ENCODE measurements at regions not wholly inside any gene's neighbourhood (a gene's known extent, or its start where the extent isn't known, plus 50 kb on each side); places are given as distances from the start of the nearest gene placed in this dataset.

DNA sequence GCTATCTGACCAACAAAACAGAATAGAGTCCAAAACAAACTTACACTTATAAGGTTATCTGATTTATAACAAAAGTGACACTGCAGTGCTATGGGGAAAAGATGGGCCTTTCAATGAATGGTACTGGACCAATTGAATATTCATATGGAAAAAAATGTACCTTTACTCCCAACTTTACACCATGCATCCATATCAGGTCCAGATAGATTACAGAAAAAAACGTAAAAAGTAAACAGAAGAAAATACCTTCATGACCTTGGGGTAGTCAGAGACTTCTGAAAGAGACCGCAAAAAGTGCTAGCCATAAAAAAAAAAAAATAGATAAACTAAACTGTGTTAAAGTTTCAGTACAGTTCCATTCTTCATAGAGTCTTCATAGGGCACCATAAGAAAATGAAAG, 308.3 kb downstream of the GXYLT1 start:
- H3K36me3 ChIP-seq (ENCODE audit: control insufficient read depth in 2 of 2, insufficient read depth in 2 of 2, low read length in 1 of 2): no peaks in the 10 kb centered on the region
- no TSS peak for BruUV-seq (replicated peaks)
- no peaks in the 10 kb centered on the region for H3K9me3 ChIP-seq (replicated peaks; ENCODE audit: control insufficient read depth, insufficient read depth, low read length)
- no peaks in the 10 kb centered on the region for H3K27me3 ChIP-seq (replicated peaks in 1 of 2; ENCODE audit: control insufficient read depth in 2 of 2, insufficient read depth in 2 of 2, low read length in 1 of 2)
- ATAC-seq (no peak), FAIRE-seq (no peak), DNase-seq (ENCODE audit: low read depth, low spot score) (no peak)
- WGBS (ENCODE audit: insufficient coverage, insufficient replicate concordance, low lambda C conversion rate, missing lambda C conversion rate): 44% methylated on average over 2 of the region's 2 CpGs
- no peak overlapping the region for H3K4me3 ChIP-seq
- no peak overlapping the region for H3K9ac ChIP-seq (ENCODE audit: control insufficient read depth, insufficient read depth, low read length)
- ChIA-PET POLR2A (no interaction called here), CTCF (no interaction called here), RAD21 (ENCODE audit: unreplicated experiment) (no interaction called here), SMC1A (ENCODE audit: uncharacterized antibody, unreplicated experiment) (no interaction called here)
- in situ Hi-C loops (cut with MboI) (no loop called here), intact Hi-C loops (cut with micrococcal nuclease; ENCODE audit: unreplicated experiment) (no loop called here)
- TF ChIP-seq, protein P1, sequence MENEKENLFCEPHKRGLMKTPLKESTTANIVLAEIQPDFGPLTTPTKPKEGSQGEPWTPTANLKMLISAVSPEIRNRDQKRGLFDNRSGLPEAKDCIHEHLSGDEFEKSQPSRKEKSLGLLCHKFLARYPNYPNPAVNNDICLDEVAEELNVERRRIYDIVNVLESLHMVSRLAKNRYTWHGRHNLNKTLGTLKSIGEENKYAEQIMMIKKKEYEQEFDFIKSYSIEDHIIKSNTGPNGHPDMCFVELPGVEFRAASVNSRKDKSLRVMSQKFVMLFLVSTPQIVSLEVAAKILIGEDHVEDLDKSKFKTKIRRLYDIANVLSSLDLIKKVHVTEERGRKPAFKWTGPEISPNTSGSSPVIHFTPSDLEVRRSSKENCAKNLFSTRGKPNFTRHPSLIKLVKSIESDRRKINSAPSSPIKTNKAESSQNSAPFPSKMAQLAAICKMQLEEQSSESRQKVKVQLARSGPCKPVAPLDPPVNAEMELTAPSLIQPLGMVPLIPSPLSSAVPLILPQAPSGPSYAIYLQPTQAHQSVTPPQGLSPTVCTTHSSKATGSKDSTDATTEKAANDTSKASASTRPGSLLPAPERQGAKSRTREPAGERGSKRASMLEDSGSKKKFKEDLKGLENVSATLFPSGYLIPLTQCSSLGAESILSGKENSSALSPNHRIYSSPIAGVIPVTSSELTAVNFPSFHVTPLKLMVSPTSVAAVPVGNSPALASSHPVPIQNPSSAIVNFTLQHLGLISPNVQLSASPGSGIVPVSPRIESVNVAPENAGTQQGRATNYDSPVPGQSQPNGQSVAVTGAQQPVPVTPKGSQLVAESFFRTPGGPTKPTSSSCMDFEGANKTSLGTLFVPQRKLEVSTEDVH (IDR thresholded peaks at IDR 0.05; ENCODE audit: low read depth, partially characterized antibody): no peak
- TF ChIP-seq, protein P2, sequence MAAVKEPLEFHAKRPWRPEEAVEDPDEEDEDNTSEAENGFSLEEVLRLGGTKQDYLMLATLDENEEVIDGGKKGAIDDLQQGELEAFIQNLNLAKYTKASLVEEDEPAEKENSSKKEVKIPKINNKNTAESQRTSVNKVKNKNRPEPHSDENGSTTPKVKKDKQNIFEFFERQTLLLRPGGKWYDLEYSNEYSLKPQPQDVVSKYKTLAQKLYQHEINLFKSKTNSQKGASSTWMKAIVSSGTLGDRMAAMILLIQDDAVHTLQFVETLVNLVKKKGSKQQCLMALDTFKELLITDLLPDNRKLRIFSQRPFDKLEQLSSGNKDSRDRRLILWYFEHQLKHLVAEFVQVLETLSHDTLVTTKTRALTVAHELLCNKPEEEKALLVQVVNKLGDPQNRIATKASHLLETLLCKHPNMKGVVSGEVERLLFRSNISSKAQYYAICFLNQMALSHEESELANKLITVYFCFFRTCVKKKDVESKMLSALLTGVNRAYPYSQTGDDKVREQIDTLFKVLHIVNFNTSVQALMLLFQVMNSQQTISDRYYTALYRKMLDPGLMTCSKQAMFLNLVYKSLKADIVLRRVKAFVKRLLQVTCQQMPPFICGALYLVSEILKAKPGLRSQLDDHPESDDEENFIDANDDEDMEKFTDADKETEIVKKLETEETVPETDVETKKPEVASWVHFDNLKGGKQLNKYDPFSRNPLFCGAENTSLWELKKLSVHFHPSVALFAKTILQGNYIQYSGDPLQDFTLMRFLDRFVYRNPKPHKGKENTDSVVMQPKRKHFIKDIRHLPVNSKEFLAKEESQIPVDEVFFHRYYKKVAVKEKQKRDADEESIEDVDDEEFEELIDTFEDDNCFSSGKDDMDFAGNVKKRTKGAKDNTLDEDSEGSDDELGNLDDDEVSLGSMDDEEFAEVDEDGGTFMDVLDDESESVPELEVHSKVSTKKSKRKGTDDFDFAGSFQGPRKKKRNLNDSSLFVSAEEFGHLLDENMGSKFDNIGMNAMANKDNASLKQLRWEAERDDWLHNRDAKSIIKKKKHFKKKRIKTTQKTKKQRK (IDR thresholded peaks at IDR 0.05; ENCODE audit: low read depth, low read length): no peak
- TF ChIP-seq SREBF2 (IDR thresholded peaks at IDR 0.05; ENCODE audit: low read length): no peak
- no peak for TF ChIP-seq MTA2 (IDR thresholded peaks at IDR 0.05; ENCODE audit: low read depth)
- TF ChIP-seq, protein P3, sequence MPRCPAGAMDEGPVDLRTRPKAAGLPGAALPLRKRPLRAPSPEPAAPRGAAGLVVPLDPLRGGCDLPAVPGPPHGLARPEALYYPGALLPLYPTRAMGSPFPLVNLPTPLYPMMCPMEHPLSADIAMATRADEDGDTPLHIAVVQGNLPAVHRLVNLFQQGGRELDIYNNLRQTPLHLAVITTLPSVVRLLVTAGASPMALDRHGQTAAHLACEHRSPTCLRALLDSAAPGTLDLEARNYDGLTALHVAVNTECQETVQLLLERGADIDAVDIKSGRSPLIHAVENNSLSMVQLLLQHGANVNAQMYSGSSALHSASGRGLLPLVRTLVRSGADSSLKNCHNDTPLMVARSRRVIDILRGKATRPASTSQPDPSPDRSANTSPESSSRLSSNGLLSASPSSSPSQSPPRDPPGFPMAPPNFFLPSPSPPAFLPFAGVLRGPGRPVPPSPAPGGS (IDR thresholded peaks at IDR 0.05; ENCODE audit: borderline replicate concordance, insufficient read depth, low read depth, low read length, poor library complexity, severe bottlenecking): no peak
- TF ChIP-seq HCFC1 (IDR thresholded peaks at IDR 0.05; ENCODE audit: low read length): no peak
- TF ChIP-seq SUZ12 (IDR thresholded peaks at IDR 0.05; ENCODE audit: unreplicated experiment): no peak
- no peak for TF ChIP-seq CBX3 (IDR thresholded peaks at IDR 0.05; ENCODE audit: borderline replicate concordance, low read depth)
- TF ChIP-seq KAT2A (conservative IDR thresholded peaks at IDR 0.05; ENCODE audit: control insufficient read depth, low read depth, low read length): no peak
- no peak for TF ChIP-seq POU2F2 (IDR thresholded peaks at IDR 0.05; ENCODE audit: borderline replicate concordance, low read depth, low read length)
- TF ChIP-seq STAT1 (conservative IDR thresholded peaks at IDR 0.05): no peak
- no peak for TF ChIP-seq TCF7 (IDR thresholded peaks at IDR 0.05; ENCODE audit: borderline replicate concordance)
- TF ChIP-seq IRF4 (IDR thresholded peaks at IDR 0.05; ENCODE audit: low read depth, low read length): no peak
- TF ChIP-seq, protein P4, sequence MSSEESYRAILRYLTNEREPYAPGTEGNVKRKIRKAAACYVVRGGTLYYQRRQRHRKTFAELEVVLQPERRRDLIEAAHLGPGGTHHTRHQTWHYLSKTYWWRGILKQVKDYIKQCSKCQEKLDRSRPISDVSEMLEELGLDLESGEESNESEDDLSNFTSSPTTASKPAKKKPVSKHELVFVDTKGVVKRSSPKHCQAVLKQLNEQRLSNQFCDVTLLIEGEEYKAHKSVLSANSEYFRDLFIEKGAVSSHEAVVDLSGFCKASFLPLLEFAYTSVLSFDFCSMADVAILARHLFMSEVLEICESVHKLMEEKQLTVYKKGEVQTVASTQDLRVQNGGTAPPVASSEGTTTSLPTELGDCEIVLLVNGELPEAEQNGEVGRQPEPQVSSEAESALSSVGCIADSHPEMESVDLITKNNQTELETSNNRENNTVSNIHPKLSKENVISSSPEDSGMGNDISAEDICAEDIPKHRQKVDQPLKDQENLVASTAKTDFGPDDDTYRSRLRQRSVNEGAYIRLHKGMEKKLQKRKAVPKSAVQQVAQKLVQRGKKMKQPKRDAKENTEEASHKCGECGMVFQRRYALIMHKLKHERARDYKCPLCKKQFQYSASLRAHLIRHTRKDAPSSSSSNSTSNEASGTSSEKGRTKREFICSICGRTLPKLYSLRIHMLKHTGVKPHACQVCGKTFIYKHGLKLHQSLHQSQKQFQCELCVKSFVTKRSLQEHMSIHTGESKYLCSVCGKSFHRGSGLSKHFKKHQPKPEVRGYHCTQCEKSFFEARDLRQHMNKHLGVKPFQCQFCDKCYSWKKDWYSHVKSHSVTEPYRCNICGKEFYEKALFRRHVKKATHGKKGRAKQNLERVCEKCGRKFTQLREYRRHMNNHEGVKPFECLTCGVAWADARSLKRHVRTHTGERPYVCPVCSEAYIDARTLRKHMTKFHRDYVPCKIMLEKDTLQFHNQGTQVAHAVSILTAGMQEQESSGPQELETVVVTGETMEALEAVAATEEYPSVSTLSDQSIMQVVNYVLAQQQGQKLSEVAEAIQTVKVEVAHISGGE (CRISPR knock-in tag; IDR thresholded peaks at IDR 0.05): no peak
- no peaks in the 10 kb centered on the region for H3K79me2 ChIP-seq (ENCODE audit: control insufficient read depth, insufficient read depth, low read length)
- no peak overlapping the region for H2AFZ ChIP-seq (ENCODE audit: control insufficient read depth, low read depth, low read length)
- H4K20me1 ChIP-seq (ENCODE audit: control insufficient read depth, insufficient read depth): no peaks in the 10 kb centered on the region
- no peak overlapping the region for H3K27ac ChIP-seq (ENCODE audit: control insufficient read depth, insufficient read depth)
- H3K4me1 ChIP-seq (ENCODE audit: control insufficient read depth, insufficient read depth, low read length): no peaks in the 10 kb centered on the region
- H3K4me2 ChIP-seq (ENCODE audit: control insufficient read depth, insufficient read depth): no peak overlapping the region

Data from GM12878 (cell line).